HG03060 (cell line): ENCODE measurements at regions not wholly inside any gene's neighbourhood (a gene's known extent, or its start where the extent isn't known, plus 50 kb on each side); places are given as distances from the start of the nearest gene placed in this dataset.
"Not testable (repeated sequence)": the region's sequence is repeated elsewhere in the genome, so short reads cannot be mapped to it uniquely, and the experiment has no call there.

ENCODE experiments used
- ATAC-seq: cut with Tn5 transposase; IDR thresholded peaks from one replicate; pipeline ENCODE4 v1.9.1; 2021; ENCODE audit warnings: low read depth, moderate number of reproducible peaks; ENCODE audit not compliant: unreplicated experiment

GRCh38 chr17:77332034-77332971 lies 191.5 kb downstream of the SEC14L1 start:
- ATAC-seq = no peak

GRCh38 chr17:77332981-77333685 lies 192.4 kb downstream of the SEC14L1 start:
- no peak for ATAC-seq

GRCh38 chr17:77337150-77337549 lies 196.4 kb downstream of the SEC14L1 start:
- no peak for ATAC-seq

GRCh38 chr17:77341069-77341541 lies 200.3 kb downstream of the SEC14L1 start:
- ATAC-seq = no peak

GRCh38 chr17:77342656-77342990 lies 201.9 kb downstream of the SEC14L1 start:
- ATAC-seq = not testable (repeated sequence)

GRCh38 chr17:77343031-77343800 lies 202.4 kb downstream of the SEC14L1 start:
- ATAC-seq = no peak

GRCh38 chr17:77344038-77344437 lies 203.3 kb downstream of the SEC14L1 start:
- no peak for ATAC-seq

- no peak for ATAC-seq
Measured at GRCh38 chr17:77345260-77345910, 204.6 kb downstream of the SEC14L1 start.

- ATAC-seq = no peak
Measured at GRCh38 chr17:77346765-77347164, 206.0 kb downstream of the SEC14L1 start.

- ATAC-seq = no peak
Measured at GRCh38 chr17:77347544-77347943, 206.8 kb downstream of the SEC14L1 start.

- no peak for ATAC-seq
Measured at GRCh38 chr17:77349976-77350830, 209.4 kb downstream of the SEC14L1 start.

- ATAC-seq = no peak
Measured at GRCh38 chr17:77352441-77352840, 211.7 kb downstream of the SEC14L1 start.

- ATAC-seq = no peak
Measured at GRCh38 chr17:77352996-77353395, 212.2 kb downstream of the SEC14L1 start.

GRCh38 chr17:77353684-77354419 lies 213.1 kb downstream of the SEC14L1 start:
- no peak for ATAC-seq

- ATAC-seq = no peak
Measured at GRCh38 chr17:77354420-77354669, 213.6 kb downstream of the SEC14L1 start.

- ATAC-seq = no peak
Measured at GRCh38 chr17:77354670-77355455, 214.1 kb downstream of the SEC14L1 start.

GRCh38 chr17:77356109-77356689 lies 215.4 kb downstream of the SEC14L1 start:
- ATAC-seq = no peak

- no peak for ATAC-seq
Measured at GRCh38 chr17:77356690-77357201, 216.0 kb downstream of the SEC14L1 start.
